Left hindlimb (tissue), 1 donor: ENCODE measurements at regions not wholly inside any gene's neighbourhood (a gene's known extent, or its start where the extent isn't known, plus 50 kb on each side); places are given as distances from the start of the nearest gene placed in this dataset.

Experiments used
- DNase-seq: peaks from one replicate; pipeline ENCODE4 v3.0.0-alpha.2; 2018

DNA sequence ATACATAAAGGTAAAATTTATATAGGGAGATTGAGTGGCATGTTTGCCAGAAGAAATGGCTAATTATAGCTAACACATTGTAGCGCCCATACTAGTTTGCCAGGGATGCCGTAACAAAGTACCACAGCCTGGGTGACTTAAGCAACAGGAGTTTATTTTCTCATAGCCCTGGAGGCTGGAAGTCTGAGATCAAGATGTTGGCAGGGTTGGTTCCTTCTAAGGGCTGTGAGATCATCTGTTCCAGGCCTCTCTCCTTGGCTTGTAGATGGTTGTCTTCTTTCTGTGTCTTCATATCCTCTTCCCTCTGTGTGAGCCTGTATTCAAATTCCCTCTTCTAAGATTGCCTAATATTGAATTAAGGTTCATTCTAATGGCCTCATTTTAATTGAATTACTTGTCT is 417.5 kb upstream of the OPRM1 start:
- no peak for DNase-seq

DNA sequence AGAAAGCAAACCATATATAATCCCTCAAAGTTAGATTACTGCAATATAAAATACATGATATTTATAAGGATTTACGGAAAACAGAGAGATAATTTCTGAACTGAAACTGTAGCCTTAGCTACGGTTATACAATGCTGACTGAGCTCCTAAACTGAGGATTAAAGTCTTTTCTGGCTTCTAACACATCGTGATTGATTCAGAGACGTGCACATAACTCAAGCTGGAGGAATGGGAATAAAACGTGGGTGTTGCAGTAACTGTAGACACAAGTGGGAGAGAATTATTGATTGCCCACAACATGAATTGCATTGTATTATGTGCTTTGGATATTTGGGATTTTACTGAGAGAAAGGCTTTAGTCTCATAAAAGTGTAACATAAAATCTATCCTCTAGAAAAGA is 418.0 kb upstream of the OPRM1 start:
- DNase-seq = no peak

DNA sequence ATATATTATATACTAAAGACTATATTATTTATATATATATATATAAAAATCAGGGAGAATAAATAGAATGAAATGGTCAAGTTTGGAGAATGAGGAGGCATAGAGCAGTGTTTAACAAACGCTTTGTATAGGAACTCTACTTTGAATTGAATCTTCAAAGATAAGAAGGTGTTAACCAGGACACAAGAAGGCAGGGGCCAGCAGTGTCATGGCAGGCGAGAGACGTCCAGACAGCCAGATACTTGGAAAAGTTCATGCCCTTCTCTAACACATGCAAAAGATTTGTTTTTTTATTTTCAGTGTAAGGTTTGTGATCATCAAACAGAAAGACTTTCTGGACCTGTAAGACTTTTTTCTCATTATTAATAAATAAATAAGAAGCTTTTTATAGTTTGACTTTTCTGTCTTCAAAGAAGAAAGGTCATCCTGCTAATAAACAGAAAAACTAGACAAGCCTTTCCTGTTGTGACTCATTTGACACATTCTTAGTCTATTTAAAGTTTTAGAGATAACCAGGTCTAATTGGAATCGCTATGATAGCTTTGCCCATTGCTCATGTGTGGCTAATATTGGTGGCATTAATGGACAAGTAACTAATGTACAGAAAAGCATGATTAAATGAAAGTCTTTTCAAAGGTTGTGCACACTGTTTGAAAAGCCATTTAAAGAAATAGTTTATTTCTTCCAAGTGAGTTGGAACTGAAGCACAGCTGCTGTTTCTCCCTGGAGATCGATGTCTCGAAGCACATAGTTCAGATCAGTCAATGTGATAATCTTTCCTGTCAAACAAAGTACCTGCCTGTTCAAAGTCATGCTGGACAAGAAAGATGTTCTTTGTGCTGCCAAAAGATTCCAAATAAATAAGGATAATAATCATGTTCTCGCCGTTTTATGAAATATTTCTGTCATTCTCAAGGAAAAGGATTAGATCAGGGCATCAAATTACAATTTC is 420.4 kb upstream of the OPRM1 start:
- DNase-seq = no peak

DNA sequence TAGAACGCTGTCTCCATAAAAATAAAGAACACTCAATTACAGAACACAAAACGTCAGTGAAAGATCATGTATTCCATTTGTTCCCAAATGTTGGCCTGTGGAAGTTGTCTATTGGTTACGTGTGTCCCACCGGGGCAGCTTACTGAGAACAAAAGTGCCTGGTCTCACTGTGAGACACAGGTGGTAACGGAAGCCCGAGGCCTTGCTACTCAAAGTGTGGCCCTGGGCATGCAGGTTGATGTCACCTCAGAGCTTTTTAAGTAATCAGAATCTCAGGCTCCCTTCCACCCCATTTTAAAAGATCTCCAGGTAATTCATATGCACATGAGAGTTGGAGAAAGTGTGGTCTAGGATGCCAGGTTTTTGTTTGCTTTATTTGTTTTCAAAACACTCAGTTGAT is 422.5 kb upstream of the OPRM1 start:
- no peak for DNase-seq

DNA sequence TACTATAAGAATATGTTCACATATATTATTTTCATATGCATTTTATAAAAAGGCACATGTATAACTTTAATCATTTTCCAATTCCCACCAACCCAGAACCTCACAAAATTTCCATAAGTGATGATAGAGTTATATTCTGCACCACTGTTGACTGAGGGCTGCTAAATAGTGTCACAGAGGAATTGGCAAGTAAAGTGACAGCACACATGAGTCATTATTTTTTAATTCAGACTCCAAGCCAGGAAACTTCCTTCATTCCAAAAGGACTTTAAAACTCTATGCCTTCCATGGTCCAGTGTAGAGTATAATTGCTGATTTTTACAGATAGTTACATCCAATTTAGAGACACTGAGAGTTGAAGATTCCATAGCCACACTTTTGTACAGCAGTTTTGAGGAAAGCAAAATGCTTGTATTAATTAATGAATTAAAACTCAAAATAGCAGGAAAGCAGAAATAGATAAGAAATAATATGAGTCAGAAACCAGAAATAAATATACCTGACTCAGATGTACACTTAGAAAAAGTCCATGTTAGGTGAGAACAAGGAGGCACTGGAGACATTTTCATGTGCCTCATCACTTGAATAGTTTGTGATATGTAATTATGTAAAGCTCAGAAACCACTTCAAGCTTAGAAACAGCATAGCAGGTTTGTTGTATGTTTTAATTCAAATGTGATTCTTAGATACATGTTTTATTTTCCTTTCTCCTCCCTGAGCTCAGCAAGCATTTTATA is 425.2 kb upstream of the OPRM1 start:
- no peak for DNase-seq

DNA sequence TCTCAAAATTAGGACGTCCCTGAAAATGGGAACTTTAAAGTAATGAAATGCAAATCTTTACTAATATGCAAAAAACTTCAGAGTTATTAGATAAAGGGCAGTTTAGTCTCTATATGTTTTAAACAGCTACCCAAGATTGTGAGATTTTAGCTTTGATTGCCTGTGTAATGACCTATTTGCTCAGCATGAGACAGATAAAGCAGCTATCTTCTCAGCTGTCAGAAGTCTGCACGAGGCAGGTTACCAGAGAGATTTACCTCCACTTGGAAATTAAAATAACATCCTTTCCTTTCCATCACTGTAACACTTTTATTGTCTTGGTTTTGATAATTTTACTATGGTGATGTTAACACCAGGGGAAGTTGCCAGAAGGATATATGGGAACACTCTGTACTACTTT is 436.6 kb upstream of the OPRM1 start:
- DNase-seq = no peak

DNA sequence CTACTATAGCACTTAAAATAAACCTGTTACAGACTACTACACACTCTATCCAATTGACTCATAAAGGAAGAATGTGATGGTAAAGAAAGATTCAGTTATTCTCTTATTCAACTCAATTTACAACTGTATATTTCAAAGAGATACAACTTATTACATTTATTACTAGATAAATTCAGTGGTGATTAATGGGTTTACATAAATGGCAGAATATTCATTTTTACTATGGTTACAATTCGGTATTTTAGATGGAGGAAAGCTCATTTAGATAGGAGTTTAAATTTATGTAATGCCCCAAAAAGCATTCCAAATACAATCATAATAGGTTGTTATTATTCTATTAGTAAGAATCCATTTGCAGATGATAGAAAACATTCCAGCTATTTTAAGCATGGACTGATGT is 439.1 kb upstream of the OPRM1 start:
- DNase-seq = no peak

DNA sequence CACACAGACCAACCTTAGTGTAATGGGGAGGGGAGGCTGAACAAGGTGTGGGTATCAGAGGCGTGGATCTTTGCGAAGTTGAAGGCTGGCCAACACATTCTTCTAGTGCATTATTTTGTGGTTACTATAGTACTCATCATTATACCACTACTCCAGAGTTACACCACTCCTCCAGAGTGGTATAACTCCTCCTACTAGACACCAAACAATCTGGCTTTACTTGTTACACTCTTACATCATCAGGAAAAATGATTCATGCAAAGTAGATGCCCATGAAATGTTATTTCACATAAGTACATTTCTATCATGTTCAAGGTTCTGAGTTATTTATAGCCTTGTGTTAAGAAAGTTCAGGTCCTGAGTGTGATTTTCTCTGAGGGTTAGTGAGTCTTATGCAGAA is 443.1 kb upstream of the OPRM1 start:
- no peak for DNase-seq

DNA sequence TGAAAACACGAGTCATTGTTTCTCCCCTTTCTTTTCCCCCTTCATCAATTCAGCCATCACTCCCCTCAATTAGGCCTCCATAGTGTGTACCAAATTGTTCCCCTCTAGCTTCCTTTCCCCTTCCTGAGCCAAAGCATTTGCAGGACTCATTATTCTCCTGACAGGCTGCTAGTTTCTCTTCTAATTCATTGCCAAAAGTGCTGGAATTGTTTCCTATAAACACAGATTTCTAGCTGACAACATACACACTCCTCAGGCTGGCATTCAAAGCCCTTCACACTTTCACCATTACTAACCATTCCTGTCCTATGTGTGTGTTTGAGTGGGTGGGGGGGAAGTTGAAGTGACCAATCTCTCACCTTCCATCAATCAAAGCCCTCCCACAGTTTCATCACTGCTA is 444.2 kb upstream of the OPRM1 start:
- DNase-seq = no peak

DNA sequence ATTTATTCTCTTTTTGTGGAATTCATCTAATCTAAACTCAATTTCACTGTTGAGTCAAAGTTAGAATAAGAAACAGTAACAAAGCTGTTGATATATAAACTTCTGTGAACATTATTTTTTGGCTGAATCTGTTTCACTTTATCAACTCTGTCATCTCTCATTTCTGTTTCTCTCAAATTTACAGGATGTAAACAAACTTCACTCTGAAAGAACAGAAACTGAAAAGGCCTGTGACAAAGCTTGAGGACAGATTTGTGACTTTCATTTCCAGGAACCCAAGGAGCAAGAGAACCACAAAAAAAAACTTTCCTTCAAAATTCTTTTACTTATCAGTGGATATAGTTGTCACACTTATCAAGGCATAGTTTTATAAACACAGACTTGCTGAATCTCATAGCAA is 447.9 kb upstream of the OPRM1 start:
- no peak for DNase-seq

DNA sequence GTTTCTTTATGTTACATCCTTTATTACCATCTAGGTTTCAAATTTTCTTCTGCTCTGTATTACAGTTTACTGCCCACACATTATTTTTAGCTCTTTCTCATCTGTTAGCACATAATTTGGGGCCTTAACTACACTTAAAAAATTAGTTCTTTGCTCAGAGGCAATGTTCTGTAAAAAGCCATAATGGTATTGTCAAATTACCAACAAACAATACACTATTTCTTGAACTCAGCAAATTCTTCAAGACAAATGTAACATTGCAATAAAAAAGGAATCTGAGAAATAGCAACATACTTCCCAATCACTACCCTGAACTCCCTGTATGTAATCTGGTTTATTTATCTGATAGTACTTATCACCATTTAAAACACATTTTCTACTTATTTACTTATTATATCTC is 448.6 kb upstream of the OPRM1 start:
- no peak for DNase-seq

DNA sequence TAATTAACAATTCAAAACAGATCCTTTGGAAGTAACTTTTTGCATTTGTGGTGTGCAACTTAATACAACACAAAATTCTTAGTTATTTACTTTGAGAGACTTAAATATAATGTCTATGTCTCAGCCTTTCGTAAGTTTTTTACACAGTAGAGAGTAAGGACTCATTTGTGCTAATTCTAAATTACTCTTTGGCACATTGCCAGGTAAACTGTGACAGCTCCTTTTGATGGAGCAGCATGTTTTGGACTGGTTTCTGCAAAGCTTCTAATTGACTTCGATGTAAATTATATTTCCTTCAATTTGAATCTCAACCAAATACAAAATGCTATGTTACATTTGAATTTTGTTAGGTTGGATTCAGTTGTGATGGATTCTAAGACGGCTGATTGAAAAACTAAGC is 450.7 kb upstream of the OPRM1 start:
- no peak for DNase-seq

DNA sequence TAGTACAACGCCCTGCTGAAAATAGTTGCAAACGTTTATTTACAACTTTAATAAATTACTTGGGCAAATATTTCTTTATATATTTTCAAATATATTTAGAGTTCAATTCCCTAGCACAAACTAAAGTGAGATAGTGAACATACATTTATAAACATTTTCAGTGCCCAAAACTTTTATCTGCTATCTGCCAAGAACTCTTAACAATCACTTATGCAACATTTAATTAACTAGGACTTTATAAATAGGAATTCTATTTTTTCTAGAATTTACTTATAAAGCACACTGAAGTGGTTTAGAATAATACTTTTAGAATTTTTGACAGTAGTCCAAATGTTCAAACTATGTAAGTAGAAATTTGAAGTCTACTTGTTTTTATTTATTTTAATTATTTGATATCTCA is 452.6 kb upstream of the RGS17 start:
- DNase-seq = no peak

DNA sequence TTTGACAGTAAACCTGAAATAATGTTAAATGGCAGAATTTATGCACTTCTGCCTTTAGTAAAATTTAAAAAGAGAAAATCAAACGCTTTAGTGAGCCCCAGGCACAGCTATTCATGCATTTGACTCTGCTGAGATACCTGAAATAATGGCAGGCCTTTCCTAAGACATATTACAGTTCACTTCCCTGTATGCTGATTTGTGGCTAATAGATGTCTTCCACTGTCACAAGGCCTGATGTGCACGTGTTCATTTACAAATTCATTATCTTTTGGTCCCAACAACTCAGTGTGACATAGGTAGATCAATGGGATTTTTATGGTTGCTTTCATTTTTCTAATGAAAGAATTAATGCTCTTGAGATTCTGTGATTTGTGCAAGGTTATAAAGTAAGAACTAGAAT is 449.7 kb upstream of the RGS17 start:
- DNase-seq = no peak

DNA sequence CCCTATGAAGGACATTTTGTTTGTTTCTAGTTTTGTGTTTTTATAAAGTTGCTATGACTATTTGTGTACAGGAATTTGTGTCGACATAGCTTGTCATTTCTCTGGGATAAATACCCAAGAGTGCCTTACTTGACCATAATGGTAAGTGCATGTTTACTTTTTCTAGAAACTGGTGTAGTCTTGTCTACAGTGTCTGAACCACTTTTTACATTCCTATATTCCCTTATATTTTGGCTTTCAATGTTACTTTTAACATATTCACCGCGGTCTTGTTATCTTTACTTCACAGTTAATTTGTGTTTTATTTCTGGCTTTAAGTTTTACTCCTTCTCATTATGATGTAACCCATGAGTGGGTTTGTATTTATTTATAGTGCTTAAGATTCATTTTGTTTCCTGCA is 444.4 kb upstream of the RGS17 start:
- DNase-seq = no peak

DNA sequence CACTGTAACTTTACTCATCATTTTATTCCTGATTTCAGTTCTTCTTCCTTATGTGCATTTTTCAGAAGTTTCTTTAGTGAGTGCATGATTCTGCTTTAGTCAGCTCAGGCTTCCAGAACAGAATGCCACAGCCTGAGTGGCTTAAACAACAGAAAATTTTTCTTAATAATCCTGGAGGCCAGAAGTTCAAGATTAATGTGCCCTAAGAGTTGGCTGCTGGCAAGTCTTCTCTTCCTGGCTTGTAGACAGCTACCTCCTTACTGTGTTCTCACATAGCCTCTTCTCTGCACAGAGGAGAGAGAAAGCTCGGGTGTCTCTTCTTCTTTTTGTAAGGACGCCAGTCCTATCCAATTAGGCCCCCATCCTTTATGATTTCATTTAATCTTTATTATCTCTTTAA is 443.1 kb upstream of the RGS17 start:
- DNase-seq = no peak

DNA sequence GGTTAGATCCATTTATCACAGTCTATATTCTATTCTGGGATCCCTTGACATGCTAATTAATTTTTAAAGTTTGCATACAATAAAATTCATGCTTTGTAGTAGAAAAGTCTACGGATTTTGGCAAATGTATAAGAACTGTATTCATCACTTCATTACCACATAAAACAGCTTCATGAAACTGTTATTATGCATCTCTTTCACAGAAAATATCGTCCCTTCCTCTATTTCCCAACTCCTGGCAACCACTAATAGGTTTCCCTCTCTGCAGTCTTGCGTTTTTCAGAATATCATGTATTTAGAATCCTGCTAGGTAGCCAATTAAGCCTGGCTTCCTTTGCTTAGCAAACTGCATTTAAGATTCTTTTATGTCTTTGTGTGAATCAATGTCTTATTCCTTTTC is 441.3 kb upstream of the RGS17 start:
- DNase-seq = no peak

DNA sequence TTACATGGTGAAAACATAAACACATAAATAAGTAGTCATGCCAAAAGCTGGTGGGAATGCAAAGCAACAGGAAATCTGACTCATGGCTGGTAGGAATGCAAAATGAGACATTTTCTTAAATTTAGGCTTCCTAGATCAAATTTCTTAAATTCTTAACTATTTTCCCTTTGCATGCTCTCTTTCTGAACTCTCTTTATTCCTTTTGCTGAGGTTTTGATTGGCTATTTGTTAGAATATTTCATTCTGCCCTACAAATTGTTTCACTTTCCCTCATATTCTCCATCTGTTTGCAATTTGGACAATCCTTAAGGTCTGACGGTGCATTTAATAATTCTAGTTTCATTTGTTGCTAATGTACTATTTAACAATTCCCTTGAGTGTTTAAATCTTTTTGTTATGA is 437.5 kb upstream of the RGS17 start:
- DNase-seq = no peak

DNA sequence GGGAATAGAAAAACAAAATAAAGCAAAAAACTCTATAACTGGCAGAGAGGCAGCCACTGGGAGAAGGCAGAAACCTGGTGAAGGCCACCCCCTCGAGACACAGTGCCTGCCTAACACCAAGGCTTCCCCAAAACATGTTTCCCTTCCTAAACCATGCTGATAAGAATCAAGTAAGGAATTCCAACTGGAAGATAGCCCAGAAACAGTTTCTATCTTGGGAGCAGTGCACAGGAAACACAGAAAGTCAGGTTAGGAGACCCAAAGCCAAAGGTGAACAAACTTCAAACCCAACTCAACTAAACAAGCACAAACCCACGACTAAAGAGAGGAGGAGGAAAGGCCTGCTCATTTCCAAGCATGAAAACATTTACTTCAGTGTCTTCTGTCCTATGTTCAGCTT is 433.7 kb upstream of the RGS17 start:
- DNase-seq = no peak

DNA sequence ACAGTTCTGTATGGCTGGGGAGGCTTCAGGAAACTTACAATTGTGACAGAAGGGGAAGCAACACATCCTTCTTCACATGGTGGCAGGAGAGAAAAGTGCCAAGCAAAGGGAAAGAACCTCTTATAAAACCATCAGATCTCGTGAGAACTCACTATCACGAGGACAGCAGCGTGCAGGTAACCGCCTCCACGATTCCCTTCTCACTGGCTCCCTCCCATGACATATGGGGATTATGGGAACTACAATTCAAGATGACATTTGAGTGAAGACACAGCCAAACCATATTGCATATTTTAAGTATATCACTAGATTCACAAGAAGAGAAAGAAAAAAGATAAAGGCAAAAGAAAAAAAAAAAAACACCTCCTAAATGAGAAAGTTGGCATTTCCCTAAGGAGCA is 431.9 kb upstream of the RGS17 start:
- DNase-seq = no peak

DNA sequence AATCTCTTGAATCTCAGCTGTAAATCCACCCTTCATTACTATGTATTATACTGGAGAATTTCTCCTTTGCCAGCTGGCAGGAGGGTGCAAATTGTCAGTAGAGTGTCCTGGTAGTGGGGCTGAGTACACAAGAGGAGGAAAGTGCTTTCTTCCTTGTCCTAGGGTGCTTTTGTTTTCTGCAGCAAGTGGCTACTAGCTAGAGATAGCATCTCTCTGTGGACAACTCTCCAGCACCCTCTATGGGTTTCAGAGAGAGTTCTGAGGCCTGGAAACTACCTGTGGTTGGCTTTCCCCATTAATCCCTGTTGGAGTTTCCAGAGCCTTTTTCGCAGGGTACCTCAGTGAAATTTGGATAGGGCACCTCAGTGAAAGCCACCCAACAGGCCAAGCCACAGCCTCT is 422.5 kb upstream of the RGS17 start:
- no peak for DNase-seq

DNA sequence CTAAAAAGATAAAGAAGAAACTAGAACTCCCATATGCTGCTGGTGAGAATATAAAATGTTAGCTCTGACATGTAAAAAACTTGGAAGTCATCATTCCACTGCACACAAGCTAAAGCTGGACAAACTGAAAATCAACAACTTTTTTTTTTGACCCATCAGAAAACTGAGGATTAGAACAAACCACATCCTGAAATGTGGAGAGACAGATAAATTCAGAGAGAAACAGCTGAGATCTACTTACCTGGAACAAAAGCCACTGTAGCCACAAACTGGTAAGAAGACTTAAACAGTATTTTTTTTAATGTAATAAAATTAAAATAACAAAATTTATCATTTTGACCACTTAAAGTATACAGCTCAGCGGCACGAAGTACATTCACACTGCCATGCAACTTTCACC is 408.5 kb upstream of the RGS17 start:
- no peak for DNase-seq

DNA sequence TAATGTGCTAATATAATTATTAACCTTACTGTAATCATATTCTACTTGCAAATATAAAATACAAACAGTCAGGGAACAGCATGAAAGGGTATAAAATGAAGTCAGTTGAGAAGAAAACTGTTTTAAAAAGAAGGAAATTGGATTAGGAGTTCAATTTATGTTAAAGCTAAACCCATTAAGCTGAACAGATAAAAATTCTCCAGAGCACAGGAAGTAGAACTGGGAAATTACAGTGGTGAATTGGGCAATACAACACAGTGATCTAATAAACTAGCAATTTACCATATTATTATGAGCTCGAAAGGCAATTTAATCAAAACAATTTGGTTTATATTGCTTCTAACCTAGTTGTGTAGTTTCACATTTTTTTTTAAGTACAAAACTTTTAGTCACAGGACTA is 407.4 kb upstream of the RGS17 start:
- no peak for DNase-seq

DNA sequence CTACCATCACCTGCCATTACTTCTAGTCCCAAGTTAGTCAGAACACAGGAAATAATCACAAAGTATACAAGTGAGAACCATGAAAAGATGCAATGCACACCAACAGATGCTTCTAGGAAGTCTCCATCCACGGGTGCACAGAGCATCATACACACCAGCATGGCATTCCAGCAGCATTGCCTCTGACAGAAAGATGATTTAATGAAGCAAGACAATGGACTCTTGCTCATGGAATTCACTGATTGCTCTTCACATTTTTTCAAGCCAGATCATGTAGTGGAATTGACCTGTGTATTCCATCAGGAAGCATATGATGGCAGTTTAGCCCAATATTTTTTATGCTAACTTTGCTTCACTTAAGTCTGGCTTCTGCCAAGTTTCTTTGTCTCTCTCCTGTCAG is 406.3 kb upstream of the RGS17 start:
- no peak for DNase-seq

DNA sequence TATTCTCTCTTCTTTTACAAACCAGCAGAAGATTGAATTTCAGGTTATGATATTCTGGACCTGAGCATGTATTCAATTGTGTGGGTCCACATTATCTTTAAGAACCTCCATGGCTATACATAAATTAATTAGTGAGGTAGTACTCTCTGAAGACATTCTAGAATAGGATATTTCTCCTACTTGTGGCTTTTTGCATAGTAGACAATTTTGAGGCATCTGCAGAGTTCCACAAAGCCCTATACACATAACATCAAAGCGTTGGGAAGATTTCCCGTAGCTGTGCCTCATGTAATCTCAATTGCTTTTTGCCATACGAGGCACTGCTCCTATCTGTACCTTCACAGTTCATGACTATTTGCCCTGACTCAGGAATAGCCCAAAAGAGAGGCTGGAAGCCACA is 395.4 kb upstream of the RGS17 start:
- DNase-seq = no peak
